ENCODE measurements at regions not wholly inside any gene's neighbourhood (a gene's known extent, or its start where the extent isn't known, plus 50 kb on each side); places are given as distances from the start of the nearest gene placed in this dataset.

DNA sequence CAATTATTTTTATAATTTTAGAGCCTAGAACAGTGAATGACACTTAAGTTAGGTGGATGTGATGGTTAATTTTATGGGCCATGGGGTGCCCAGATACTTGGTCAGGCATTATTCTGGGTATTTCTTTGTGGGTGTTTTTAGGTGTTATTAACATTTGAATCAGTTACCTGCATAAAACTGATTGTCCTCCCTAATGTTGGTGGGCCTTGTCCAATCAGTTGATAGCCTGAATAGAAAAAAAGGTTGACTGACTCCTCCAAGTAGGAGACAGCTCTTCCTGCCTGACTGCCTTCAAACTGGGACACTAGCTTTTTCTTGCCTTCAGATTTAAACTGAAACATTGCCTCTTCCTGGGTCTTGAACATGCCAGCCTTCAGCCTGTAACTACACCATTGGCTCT, 312.9 kb upstream of the FIGN start:
- Histone ChIP-seq H3K36me3 (ENCODE audit: control insufficient read depth, insufficient read depth, low read length) (no peaks in the 10 kb centered on the region), H3K4me3 (replicated peaks; ENCODE audit: low read depth, low read length) (no peak overlapping the region), H3K27me3 (replicated peaks; ENCODE audit: control insufficient read depth, insufficient read depth, low read length) (no peaks in the 10 kb centered on the region)
- TF ChIP-seq CTCF (IDR thresholded peaks at IDR 0.05; ENCODE audit: insufficient read depth, low read length, poor library complexity, severe bottlenecking), result no peak
- DNase-seq (ENCODE audit: extremely low read depth, insufficient read length), result no peak

- Histone ChIP-seq H3K4me3 (replicated peaks; ENCODE audit: low read depth, low read length) (no peak overlapping the region), H3K36me3 (ENCODE audit: control insufficient read depth, insufficient read depth, low read length) (no peaks in the 10 kb centered on the region), H3K27me3 (replicated peaks; ENCODE audit: control insufficient read depth, insufficient read depth, low read length) (no peaks in the 10 kb centered on the region)
- DNase-seq (ENCODE audit: extremely low read depth, insufficient read length), result no peak
- TF ChIP-seq CTCF (IDR thresholded peaks at IDR 0.05; ENCODE audit: insufficient read depth, low read length, poor library complexity, severe bottlenecking), result no peak
Measured at GRCh38 chr2:164046040-164046439, 310.2 kb upstream of the FIGN start.

- no peaks in the 10 kb centered on the region for H3K36me3 ChIP-seq (ENCODE audit: control insufficient read depth, insufficient read depth, low read length)
- TF ChIP-seq CTCF (IDR thresholded peaks at IDR 0.05; ENCODE audit: insufficient read depth, low read length, poor library complexity, severe bottlenecking), result no peak
- no peaks in the 10 kb centered on the region for H3K27me3 ChIP-seq (replicated peaks; ENCODE audit: control insufficient read depth, insufficient read depth, low read length)
- H3K4me3 ChIP-seq (replicated peaks; ENCODE audit: low read depth, low read length), result no peak overlapping the region
- no peak for DNase-seq (ENCODE audit: extremely low read depth, insufficient read length)
Measured at GRCh38 chr2:164044622-164045021, 308.8 kb upstream of the FIGN start.

DNA sequence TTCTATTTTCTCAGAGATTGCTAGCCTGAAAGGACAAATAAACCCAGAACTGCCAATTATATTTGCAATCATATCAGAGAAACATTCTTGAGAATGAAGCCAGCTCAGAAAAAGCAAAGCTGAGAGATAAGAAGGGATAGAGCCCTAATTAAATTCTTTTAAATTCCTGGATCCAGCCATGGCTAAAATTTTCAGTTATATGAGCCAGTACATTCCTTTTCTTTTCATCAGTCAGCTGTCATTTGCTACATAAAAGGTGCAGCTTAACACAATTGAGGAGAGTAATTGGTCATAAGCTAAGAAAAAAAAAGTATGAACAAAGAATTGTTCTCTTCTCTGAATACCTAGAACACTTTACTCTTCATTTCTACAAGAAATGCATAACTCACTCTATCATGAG, 303.5 kb upstream of the FIGN start:
- DNase-seq (ENCODE audit: extremely low read depth, insufficient read length), result no peak
- TF ChIP-seq CTCF (IDR thresholded peaks at IDR 0.05; ENCODE audit: insufficient read depth, low read length, poor library complexity, severe bottlenecking), result no peak
- H3K4me3 ChIP-seq (replicated peaks; ENCODE audit: low read depth, low read length), result no peak overlapping the region
- no peaks in the 10 kb centered on the region for H3K36me3 ChIP-seq (ENCODE audit: control insufficient read depth, insufficient read depth, low read length)
- no peaks in the 10 kb centered on the region for H3K27me3 ChIP-seq (replicated peaks; ENCODE audit: control insufficient read depth, insufficient read depth, low read length)

- no peak for DNase-seq (ENCODE audit: extremely low read depth, insufficient read length)
- no peak overlapping the region for H3K4me3 ChIP-seq (replicated peaks; ENCODE audit: low read depth, low read length)
- no peaks in the 10 kb centered on the region for H3K36me3 ChIP-seq (ENCODE audit: control insufficient read depth, insufficient read depth, low read length)
- no peaks in the 10 kb centered on the region for H3K27me3 ChIP-seq (replicated peaks; ENCODE audit: control insufficient read depth, insufficient read depth, low read length)
- TF ChIP-seq CTCF (IDR thresholded peaks at IDR 0.05; ENCODE audit: insufficient read depth, low read length, poor library complexity, severe bottlenecking), result no peak
Measured at GRCh38 chr2:164032995-164033394, 297.2 kb upstream of the FIGN start.

DNA sequence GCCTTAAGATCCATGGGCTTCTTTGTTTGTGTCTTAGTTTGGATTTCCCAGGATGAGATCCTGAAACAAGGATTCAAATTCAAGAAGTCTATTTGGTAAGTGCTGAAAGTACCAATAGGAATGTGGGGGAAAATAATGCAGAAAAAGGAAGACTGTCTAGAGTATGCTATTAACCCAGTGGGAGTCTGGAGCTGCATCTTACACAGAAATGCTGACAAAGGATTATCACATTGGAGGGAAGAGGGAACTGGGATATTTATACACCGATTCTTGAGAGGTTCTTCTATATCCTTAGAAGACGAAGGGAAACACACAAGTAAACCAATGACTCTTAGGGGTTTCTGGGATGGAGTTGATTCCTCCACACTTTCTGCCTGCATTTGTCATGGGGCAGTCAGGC, 294.8 kb upstream of the FIGN start:
- DNase-seq (ENCODE audit: extremely low read depth, insufficient read length), result no peak
- Histone ChIP-seq H3K36me3 (ENCODE audit: control insufficient read depth, insufficient read depth, low read length) (no peaks in the 10 kb centered on the region), H3K27me3 (replicated peaks; ENCODE audit: control insufficient read depth, insufficient read depth, low read length) (no peaks in the 10 kb centered on the region), H3K4me3 (replicated peaks; ENCODE audit: low read depth, low read length) (no peak overlapping the region)
- no peak for TF ChIP-seq CTCF (IDR thresholded peaks at IDR 0.05; ENCODE audit: insufficient read depth, low read length, poor library complexity, severe bottlenecking)

All from GM06990 (cell line).